SIG-M5 treated with dmso at 0.1 percent for 504 hours (cell line): ENCODE measurements at regions not wholly inside any gene's neighbourhood (a gene's known extent, or its start where the extent isn't known, plus 50 kb on each side); places are given as distances from the start of the nearest gene placed in this dataset.
"Not testable (repeated sequence)": the region's sequence is repeated elsewhere in the genome, so short reads cannot be mapped to it uniquely, and the experiment has no call there.

Experiments used
- DNase-seq: peaks from one replicate; lab custom pipeline; 2025; ENCODE audit not compliant: unreplicated experiment; lab: John Stamatoyannopoulos, UW

DNA sequence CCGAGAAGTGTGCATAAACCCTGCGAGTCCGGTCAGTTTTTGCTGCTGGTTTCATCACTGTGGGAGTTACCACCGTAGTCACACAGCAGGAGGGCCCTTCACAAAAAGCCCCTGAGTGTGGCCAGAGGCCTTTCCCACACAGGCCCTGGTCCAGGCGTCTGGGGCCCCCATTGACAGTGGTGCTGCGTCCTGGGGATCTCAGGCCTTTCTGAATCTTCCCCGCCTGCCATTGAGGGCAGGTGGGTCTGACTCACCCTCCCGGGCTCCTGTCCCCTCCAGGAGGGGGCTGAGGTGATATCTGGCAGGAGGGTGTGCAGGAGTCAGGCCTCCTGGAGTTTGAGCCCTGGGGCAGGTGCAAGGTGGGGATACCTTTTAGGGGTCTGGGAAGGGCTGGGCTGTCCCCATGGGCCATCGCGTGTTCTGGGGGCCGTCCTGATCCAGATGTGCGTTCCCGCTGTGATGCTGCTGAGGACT, 358.5 kb downstream of the TMEM121 start:
- DNase-seq, result no peak

DNA sequence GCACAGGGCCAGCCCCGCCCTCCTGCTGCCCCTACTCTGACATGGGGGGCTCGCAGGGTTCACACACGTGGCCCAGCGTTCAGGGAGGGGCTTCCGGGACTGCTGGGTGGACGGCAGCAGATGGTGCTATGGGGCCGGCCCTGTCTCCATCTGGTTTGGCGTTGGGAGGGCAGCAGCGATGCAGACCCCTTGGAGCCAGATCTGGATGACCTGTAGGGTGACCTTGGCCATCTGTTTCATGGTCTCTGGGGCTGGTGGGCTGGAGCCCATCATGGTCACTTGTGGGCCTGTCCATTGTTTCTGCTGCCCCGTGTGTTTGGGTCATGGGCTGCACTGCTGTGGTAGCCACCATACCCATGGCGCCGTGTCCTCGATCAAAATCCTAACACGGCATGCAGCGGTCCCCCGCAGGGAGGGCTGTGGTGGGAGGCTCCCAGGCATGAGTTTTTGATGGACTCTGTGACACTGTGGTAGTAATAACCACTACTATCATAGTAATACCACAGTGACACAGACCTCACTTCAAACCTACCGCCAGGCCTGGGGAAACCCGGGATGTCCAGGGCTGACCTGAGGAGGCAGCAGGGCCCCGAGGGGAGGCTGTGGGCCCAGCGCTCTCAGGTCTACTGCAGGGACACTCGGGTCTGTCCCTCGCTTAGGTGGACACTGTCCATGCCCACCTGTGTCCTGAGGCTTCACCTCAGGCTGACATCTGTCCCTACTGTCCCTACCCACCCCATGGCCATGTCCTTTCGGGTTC, 359.4 kb downstream of the TMEM121 start:
- DNase-seq, result no peak

DNA sequence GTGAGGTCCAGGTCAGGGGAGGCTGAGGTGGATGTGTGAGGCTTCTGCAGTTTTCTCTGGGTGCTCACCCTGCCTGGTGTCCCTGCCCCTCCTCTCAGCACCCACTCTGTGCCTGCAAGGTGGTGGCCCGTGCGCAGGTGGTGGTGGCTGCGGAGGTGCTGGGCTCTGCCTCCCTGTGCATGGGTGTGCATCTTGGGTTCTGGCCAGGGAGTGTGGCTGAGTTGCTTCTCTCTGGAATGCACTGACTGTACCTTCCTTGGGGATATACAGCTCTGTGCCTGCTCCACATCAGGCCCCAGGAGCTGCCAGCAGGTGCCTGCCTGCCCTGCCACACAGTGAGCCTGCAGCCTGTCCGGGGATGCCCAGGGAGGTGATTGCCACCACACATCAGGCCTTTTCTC, 360.4 kb downstream of the TMEM121 start:
- DNase-seq, result not testable (repeated sequence)

DNA sequence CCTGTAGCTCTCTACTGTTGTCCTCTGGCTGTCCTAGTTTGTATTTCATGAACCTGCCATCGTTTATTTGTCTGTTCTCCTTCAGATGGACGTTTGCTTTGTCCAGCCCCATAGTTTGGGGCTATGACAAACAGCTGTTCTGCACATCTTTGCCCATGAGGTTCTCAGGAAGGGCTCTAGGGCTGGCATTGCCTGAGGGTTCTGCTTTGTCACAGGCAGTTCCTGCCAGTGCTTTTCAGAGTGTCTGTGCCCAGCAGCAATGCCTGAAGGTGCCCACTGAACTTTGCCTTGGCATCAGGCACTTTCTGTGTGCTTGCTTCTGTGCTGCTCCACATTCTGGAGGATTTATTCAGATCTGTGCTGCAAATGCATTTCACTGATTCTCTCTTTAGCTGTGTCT, 361.3 kb downstream of the TMEM121 start:
- DNase-seq, result no peak

DNA sequence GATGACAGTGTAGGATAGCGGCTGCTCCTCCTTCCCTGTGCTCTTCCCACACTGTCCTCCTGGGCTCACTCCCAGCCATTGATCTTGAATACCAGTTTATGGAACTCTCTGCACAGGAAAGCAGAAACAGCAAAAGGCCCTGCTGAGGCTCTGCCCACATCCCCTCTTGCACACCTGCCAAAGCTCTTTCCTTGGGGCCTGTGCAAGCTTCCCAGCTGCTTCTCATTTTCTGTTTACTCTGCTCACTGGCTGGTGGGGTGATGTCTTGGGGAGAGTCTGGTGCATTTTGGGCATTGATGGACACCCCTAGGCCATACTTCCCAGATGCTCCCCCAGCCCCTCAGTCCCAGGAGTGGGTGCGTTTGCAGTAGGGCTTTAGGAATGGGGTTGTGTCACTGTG, 361.8 kb downstream of the TMEM121 start:
- DNase-seq, result no peak

DNA sequence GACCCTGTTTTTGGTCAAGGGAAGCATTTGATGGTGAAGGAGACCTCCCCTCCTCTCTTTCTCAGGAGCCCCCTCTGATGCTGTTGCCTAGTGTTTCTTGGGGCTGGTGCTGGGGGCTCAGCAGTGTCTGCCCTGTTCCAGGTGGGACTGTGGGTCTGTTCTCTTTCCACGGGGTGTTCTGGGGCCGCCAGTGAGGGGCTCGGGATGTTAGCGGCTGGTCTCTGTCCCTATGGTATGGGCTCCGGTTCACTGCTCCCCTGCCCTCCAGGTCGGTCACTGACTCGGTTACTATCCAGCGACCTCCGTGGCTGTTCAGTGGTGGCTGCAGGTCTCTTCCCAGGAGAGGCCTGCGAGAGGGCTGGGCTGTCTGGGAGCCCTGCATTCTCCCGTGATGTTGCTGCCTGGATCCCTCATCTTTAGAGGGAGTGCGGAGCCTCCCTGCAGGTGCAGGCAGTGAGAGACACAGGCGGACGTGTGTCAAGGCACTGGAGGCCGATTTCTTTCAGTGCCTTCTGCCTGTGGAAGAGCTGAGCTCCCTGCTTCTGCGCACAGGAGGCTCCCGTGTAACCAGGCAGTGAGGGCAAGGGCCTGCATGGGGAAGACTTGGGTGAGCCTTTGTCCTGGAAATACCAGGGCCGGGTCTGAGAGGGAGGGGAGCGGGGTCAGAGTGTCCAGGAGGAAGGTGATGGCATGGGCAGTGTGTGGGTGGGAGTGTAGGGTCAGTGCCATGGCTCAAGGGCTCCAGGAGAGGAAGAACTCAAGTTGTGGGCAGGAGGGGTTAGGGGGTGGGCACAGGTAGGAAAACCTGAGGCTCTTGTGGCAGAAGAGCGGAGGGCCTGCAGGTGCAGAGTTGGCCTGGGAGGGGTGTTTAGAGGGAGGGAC, 362.6 kb downstream of the TMEM121 start:
- DNase-seq, result no peak

DNA sequence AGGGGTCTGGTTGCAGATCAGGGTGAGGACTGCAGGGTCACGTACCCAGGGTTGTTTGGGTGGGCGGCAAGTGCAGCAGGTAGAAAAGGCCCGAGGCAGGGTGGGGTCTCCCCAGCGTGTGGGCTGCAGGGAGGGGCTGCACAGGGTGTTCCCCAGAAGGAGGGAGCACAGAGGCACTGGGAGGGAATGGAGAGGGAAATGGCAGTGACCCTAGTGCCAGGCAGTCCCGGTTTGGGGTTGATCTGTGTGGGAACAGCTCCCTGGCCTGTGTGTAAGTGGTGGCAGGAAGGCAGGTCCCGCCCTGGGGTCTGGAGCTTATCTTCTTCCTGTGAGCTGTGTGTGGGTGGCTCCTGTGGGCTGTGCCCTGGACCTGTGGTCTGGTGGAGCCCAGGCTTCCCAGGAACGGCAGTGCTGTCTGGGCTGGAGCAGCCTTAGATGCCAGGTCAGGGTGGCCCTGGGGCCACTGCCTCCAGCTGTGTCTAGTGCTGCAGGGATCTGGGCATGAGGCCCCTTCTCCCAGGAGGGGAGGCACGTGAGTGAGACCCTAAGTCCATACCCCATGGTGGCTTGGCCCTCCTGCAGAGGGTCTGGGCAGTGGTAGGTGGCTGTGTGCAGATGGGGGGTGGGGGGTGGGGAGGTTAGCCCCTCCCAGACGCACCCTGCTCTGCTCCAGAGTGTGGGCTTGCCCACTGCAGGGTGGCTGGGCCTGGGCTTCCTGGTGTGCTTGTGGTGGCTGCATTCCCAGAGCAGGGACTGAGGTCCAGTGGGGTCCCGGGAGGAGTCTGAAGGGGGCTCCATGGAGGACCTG, 363.5 kb downstream of the TMEM121 start:
- DNase-seq, result no peak

DNA sequence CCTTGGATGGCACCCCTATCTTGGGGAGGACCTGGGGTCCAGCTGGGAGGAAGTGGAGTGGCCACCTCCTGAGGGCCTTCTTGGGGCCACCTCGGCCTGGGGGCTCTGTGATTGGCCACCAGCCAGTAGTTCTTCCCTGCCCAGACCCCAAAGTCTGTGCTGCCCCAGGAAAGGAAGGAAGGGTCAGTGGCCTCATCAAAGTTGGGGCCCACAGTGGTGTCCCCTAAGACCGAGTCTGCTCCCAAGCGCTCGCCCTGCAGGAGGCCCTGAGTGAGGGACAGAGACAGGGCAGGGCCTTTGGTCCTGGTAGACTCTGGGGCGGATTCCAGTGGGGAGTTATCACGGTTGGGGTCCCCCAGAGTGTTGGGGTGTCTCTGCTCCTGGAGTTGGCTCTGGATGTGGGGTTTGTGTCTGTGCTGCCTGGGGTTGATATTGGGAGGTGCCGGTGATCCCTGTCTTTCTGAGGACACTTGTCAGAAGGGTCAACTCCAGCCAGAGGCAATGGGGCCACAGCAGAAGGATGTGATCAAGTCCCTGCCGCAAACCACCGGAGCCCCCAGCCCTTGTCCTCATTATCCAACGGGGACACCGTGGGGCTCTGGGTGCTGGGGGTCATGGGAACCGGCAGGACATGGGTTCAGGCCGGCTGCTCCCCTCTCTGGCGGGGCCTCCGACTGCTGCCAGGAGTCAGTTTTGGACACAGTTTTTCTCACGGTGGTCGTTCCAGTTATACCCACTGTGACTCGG, 364.3 kb downstream of the TMEM121 start:
- DNase-seq, result no peak

DNA sequence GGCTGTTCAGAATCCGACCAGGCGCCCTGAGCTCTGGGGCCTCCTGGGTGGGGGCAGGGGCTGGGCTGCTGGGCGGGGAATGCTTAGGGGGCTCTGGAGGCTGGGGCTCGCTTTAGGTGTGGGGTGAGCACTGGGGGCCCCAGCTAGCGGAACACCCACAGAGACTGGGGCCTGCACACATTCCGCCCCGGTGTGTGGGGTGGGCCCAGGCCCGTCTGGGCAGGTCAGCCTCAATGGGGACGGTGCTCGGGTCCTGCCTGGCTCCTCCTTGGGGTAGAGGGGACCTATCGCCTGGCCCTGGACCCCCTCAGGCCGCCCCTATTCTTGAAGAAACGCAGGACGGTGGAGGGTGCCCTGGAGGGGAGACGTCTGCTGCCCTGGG, 364.8 kb downstream of the TMEM121 start:
- DNase-seq, result no peak

DNA sequence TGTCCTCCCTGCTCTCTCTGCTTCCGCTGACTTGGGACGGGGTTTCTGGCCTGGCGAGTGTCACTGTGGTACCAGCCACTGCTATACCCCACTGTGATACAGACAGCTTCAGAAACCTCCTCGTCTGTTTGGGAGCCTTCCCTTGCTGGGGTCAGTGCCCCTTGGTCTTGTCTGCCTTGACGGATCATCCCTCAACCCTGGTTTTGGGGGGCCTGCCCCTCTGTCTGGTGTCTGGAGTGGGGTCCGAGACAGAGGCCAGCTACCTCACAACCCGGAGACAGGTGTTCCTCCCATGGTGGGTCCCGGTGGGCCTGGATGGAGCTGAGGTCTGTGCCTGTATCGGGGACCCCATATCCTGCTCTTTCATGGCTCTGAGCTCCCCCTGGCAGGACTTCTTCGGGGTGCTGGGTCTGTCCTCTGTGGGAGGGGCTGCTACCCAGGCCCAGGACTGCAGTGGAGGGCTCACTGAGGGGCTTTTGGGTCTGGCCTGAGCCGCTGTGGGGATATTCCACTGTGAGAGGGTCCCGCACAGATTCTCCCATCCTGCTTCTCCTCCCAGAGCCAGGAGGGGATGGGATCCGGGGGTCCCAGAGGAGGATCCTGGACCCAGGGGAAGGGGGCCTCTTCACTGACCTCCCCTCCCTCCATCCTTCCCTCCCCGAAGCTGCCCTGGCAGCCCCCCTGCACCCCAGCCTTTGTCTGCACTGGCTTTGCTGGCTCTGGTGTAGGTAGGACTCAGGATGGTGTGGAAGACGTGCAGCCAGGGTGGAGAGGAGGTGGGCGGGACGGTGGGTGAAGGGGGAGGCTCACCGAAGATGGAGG, 365.5 kb downstream of the TMEM121 start:
- no peak for DNase-seq

DNA sequence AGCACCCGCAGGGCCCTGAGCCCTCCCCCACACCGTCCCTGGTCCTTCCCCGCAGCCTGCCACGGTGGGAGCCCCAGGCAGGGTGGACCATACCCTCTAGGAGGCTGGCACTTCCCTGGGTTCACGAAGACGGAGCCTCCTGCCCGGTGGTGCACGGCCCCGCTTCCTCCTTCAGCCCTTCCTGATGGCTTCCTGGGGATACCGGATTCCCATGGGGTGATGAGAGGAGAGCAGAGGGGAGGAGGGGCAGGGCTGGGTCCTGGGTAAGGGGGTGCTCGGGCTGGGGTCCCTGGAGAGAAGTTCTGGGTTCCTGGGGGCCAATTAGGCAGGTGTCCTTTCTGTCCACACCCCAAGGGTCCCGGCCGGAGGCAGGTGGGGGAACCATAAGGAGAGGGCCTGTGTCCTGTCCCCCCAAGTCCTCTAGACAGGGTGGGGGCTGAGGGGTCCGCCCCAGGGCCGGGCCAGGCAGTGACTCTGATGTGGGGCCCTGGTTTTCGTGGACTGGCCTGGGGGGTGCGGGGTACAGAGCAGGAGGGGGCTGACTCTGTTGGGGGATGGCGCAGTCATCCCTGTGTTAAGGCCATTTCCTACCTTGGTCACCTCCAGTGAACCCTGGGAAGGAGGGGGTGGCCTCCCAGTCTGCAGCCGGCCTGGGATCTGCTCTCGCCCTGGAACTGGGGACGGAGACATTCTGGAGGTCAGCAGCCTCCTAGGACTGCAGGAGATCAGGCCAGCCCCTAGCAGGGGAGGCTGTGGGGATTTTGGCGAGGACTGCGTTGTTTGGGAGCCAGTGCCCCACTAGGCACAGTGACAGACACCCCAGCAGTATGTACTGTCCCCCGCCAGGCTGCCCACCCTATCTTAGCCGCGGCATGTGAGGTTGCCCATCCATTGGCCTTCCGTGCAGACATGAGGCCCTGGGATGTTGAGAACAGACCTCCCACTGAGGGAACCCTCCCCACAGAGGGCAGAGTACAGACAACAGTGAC, 366.4 kb downstream of the TMEM121 start:
- DNase-seq, result not testable (repeated sequence)

DNA sequence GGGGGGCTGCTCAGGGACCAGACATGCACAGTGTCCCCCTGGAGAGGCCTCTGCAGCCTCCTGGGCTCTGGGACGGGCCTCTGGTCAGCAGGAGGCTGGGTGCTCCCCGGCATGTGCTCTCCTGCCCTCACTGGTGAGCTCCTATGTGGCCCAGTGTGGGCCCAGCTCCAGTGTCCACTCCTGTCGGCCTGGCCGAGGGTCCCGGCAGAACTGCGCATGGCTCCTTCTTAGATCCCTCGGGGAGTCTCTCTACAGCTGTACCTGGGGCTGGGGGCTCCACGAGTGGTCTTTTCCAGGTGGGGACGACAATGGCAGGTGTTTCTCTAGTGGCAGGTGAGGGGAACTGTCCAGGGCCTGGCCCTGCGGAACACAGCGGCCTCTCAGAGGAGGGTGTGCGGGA, 367.3 kb downstream of the TMEM121 start:
- DNase-seq, result not testable (repeated sequence)

DNA sequence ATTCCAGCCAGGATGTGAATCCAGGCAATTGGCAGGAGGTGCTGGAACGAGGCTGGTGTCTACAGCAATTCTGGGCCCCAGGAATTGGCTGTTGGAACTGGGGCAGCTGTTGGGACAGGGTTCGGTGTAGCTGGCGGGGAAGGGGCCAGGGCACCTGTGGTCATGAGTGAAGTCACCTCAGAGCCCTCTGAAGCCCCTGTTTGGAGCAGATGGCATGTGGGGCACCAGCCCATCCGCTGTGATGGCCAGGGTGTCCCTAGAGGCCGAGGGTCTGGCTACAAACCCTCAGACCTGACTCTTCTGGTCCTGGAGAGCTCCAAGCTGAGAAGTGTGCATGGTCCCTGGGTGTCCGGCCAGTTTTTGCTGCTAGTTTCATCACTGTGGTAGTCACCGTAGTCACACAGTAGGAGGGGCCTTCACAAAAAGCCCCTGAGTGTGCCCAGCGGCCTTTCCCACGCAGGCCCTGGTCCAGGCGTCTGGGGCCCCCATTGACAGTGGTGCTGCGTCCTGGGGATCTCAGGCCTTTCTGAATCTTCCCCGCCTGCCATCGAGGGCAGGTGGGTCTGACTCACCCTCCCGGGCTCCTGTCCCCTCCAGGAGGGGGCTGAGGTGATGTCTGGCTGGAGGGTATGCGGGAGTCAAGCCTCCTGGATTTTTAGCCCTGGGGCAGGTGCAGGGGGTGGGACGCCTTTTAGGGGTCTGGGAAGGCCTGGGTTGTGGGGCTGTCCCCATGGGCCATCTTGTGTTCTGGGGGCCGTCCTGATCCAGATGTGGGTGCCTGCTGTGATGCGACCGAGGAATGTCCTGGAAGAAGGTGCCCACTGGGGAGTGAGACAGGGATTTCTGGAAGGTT, 368.0 kb downstream of the TMEM121 start:
- DNase-seq, result no peak

DNA sequence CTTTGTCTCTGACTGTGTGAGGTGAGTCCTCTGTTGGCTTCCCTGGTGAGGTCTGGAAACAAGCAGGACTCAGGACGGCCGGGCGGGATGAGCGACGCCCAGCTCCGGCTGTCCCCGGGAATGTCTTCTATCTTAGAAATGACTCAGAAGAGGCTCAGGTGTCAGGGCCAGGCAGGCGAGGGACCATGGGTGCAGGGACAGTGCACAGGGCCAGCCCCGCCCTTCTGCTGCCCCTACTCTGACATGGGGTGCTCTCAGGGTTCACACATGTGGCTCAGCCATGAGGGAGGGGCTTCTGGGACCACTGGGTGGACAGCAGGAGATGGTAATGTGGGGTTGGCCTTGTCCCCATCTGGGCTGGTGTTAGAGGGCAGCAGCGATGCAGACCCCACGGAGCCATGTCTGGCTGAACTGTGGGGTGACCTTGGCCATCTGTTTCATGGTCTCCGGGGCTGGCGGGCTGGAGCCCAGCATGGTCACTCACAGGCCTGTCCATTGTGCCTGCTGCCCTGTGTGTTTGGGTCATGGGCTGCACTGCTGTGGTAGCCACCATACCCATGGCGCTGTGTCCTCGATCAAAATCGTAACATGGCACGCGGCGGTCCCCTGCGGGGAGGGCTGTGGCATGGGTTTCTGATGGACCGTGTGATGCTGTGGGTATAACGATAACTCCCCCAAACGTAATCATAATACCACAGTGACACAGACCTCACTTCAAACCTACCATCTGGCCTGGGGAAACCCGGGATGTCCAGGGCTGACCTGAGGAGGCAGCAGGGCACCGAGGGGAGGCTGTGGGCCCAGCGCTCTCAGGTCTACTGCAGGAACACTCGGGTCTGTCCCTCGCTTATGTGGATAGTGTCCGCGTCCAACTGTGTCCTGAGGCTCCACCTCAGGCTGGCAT, 368.8 kb downstream of the TMEM121 start:
- DNase-seq, result no peak

DNA sequence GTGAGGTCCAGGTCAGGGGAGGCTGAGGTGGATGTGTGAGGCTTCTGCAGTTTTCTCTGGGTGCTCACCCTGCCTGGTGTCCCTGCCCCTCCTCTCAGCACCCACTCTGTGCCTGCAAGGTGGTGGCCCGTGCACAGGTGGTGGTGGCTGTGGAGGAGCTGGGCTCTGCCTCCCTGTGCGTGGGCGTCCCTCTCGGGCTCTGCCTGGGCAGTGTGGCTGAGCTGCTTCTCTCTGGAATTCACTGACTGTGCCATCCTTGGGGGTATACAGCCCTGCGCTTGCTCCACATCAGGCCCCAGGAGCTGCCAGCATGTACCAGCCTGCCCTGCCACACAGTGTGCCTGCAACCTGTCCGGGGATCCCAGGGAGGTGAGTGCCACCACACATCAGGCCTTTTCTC, 369.8 kb downstream of the TMEM121 start:
- not testable (repeated sequence) for DNase-seq

DNA sequence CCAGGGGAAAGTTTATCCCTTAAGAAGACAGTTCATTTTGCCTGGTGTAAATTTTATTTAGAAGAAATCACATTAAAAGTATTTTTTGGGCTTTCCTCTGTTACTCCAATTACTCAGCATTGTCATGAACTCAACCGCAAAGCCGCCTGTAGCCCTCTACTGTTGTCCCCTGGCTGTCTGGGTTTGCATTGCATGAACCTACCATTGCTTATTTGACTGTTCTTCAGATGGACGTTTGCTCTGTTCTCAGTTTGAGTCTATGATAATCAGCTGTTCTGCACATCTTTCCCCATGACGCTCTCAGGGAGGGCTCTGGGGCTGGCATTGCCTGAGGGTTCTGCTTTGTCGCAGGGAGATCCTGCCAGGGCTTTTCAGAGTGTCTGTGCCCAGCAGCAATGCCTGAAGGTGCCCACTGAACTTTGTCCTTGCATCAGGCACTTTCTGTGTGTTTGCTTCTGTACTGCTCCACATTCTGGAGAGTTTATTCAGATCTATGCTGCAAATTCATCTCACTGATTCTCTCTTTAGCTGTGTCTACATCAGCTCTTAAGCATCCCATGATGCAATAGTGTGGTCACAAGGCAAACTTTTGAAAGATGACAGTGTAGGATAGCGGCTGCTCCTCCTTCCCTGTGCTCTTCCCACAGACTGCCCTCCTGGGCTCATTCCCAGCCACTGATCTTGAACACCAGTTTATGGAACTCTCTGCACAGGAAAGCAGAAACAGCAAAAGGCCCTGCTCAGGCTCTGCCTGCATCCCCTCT, 370.8 kb downstream of the TMEM121 start:
- DNase-seq, result peak; percentile 1
